ENCODE measurements at regions not wholly inside any gene's neighbourhood (a gene's known extent, or its start where the extent isn't known, plus 50 kb on each side); places are given as distances from the start of the nearest gene placed in this dataset.

- no peak for TF ChIP-seq CTCF (IDR thresholded peaks at IDR 0.05)
Observed at GRCh38 chr13:31416066-31416465, 216.3 kb downstream of the B3GLCT start.

- TF ChIP-seq CTCF (IDR thresholded peaks at IDR 0.05): no peak
Observed at GRCh38 chr13:31418186-31418585, 218.4 kb downstream of the B3GLCT start.

- TF ChIP-seq CTCF (IDR thresholded peaks at IDR 0.05): no peak
Observed at GRCh38 chr13:31421756-31422155, 222.0 kb downstream of the B3GLCT start.

- TF ChIP-seq CTCF (IDR thresholded peaks at IDR 0.05): peak; percentile 85
Observed at GRCh38 chr13:31424130-31424729, 224.5 kb downstream of the B3GLCT start.

GRCh38 chr13:31426395-31426794 lies 226.6 kb downstream of the B3GLCT start:
- no peak for TF ChIP-seq CTCF (IDR thresholded peaks at IDR 0.05)

- no peak for TF ChIP-seq CTCF (IDR thresholded peaks at IDR 0.05)
Observed at GRCh38 chr13:31427151-31428100, 227.7 kb downstream of the B3GLCT start.

- TF ChIP-seq CTCF (IDR thresholded peaks at IDR 0.05): peak; percentile 78
Observed at GRCh38 chr13:31431722-31432137, 232.0 kb downstream of the B3GLCT start.

All from LNCAP (cell line).